ENCODE measurements at regions not wholly inside any gene's neighbourhood (a gene's known extent, or its start where the extent isn't known, plus 50 kb on each side); places are given as distances from the start of the nearest gene placed in this dataset.
"Not testable (repeated sequence)": the region's sequence is repeated elsewhere in the genome, so short reads cannot be mapped to it uniquely, and the experiment has no call there.

GRCh38 chr18:43893001-43893637, 615.8 kb upstream of the SYT4 start:
- DNase-seq, result peak in 1 of 2 experiments; percentile 4

GRCh38 chr18:43904209-43904837, 627.0 kb upstream of the SYT4 start:
- DNase-seq, result no peak

GRCh38 chr18:43914018-43914417, 636.7 kb upstream of the SYT4 start:
- DNase-seq, result no peak

GRCh38 chr18:43916984-43917383, 639.7 kb upstream of the SYT4 start:
- DNase-seq, result no peak

- DNase-seq, result no peak
These were observed 640.2 kb upstream of the SYT4 start for GRCh38 chr18:43917520-43917919.

- DNase-seq, result no peak
These were observed 642.3 kb upstream of the SYT4 start for GRCh38 chr18:43919551-43919950.

GRCh38 chr18:43931439-43931838, 654.1 kb upstream of the SYT4 start:
- no peak for DNase-seq

- DNase-seq, result no peak
These were observed 654.9 kb upstream of the SYT4 start for GRCh38 chr18:43932140-43932539.

GRCh38 chr18:43933177-43933576, 655.9 kb upstream of the SYT4 start:
- DNase-seq, result no peak

GRCh38 chr18:43934322-43934721, 657.0 kb upstream of the SYT4 start:
- DNase-seq, result no peak

- no peak for DNase-seq
These were observed 657.6 kb upstream of the SYT4 start for GRCh38 chr18:43934781-43935471.

- no peak for DNase-seq
These were observed 658.9 kb upstream of the SYT4 start for GRCh38 chr18:43936176-43936575.

GRCh38 chr18:43949291-43949690, 672.0 kb upstream of the SYT4 start:
- no peak for DNase-seq

GRCh38 chr18:43950062-43950461, 672.8 kb upstream of the SYT4 start:
- no peak for DNase-seq

- DNase-seq, result no peak
These were observed 675.1 kb upstream of the SYT4 start for GRCh38 chr18:43952398-43952797.

GRCh38 chr18:43961722-43962121, 684.4 kb upstream of the SYT4 start:
- no peak for DNase-seq

- DNase-seq, result no peak
These were observed 687.4 kb upstream of the SYT4 start for GRCh38 chr18:43964666-43965065.

- no peak for DNase-seq
These were observed 688.4 kb upstream of the SYT4 start for GRCh38 chr18:43965691-43966090.

GRCh38 chr18:43970656-43971055, 693.4 kb upstream of the SYT4 start:
- DNase-seq, result peak in 1 of 2 experiments; percentile 14

- DNase-seq, result no peak
These were observed 700.9 kb upstream of the SYT4 start for GRCh38 chr18:43978174-43978573.

GRCh38 chr18:43982582-43982981, 698.1 kb upstream of the SETBP1 start:
- DNase-seq, result no peak

- not testable (repeated sequence) for DNase-seq
These were observed 693.6 kb upstream of the SETBP1 start for GRCh38 chr18:43987061-43987460.

GRCh38 chr18:43992741-43993140, 687.9 kb upstream of the SETBP1 start:
- no peak for DNase-seq

- DNase-seq, result no peak
These were observed 686.3 kb upstream of the SETBP1 start for GRCh38 chr18:43994381-43994780.
